NB4 (cell line): ENCODE measurements at regions not wholly inside any gene's neighbourhood (a gene's known extent, or its start where the extent isn't known, plus 50 kb on each side); places are given as distances from the start of the nearest gene placed in this dataset.

Source experiments
- CTCF ChIP-seq: IDR thresholded peaks from one replicate; pipeline ENCODE4 v1.5.1; 2012; ENCODE audit warnings: low read depth, low read length
- MAX ChIP-seq: IDR thresholded peaks from 2 replicates; pipeline ENCODE4 v1.6.1; 2011; ENCODE audit warnings: low read depth, low read length
- POLR2A ChIP-seq: IDR thresholded peaks from 2 replicates; pipeline ENCODE4 v1.6.1; 2011; ENCODE audit warnings: mild to moderate bottlenecking; ENCODE audit not compliant: insufficient read length; ENCODE audit errors: extremely low read depth

GRCh38 chr7:17104419-17104818 is 194.0 kb upstream of the AHR start:
- TF ChIP-seq CTCF (no peak), POLR2A (no peak), MAX (no peak)
